SK-N-SH (cell line): ENCODE measurements at regions not wholly inside any gene's neighbourhood (a gene's known extent, or its start where the extent isn't known, plus 50 kb on each side); places are given as distances from the start of the nearest gene placed in this dataset.

Source experiments
- CTCF ChIA-PET: fragments of 300-600, 350-600 bp; formaldehyde crosslinking; extraction: SDS; loops from one replicate; lab custom pipeline; 2021; lab: Yijun Ruan, JAX
- POLR2A ChIA-PET: fragments of 350-600 bp; sonication (Branson Sonifier 250); formaldehyde crosslinking; extraction: SDS; loops from one replicate; lab custom pipeline; 2020; ENCODE audit warnings: antibody characterized with exemption, inconsistent platforms; lab: Yijun Ruan, JAX
- DNase-seq: peaks from one replicate; pipeline ENCODE4 v3.0.0; 2012
- H2AFZ ChIP-seq: fragments of 200-600 bp; sonication (generic); 2 replicates; pipeline ENCODE4 v1.8.1; 2016; ENCODE audit warnings: antibody characterized with exemption, mild to moderate bottlenecking, low read depth
- H3F3A ChIP-seq: fragments of 200-600 bp; sonication (generic); replicated peaks from 2 replicates; pipeline ENCODE3; 2016; ENCODE audit warnings: antibody characterized with exemption, mild to moderate bottlenecking; ENCODE audit not compliant: insufficient read depth
- H3K27ac ChIP-seq, 2 experiments: fragments of 200-500 bp in 1 of 2; fragments of 200-600 bp in 1 of 2; sonication (Bioruptor generic) in 1 of 2; sonication (generic), shearing (Covaris generic) in 1 of 2; 2 replicates each; pipeline versions ENCODE4 v1.5.1 to v1.6.1; 2014 to 2016; ENCODE audit warnings: low read depth in 2 of 2, inconsistent platforms in 1 of 2, low read length in 1 of 2, mild to moderate bottlenecking in 1 of 2, mixed read lengths in 1 of 2
- H3K27me3 ChIP-seq: fragments of 200-600 bp; sonication (generic), shearing (Covaris generic); 2 replicates; pipeline ENCODE4 v1.6.1; 2016; ENCODE audit warnings: mixed run types; ENCODE audit not compliant: insufficient read depth
- H3K36me3 ChIP-seq, 2 experiments: fragments of 200-500 bp in 1 of 2; fragments of 200-600 bp in 1 of 2; sonication (Bioruptor generic) in 1 of 2; sonication (generic) in 1 of 2; replicated peaks in 1 of 2; 2 replicates each; pipeline versions ENCODE3 to v1.5.1; 2014 to 2016; ENCODE audit warnings: low read length in 1 of 2, mild to moderate bottlenecking in 1 of 2; ENCODE audit not compliant: insufficient read depth in 2 of 2, control insufficient read depth in 1 of 2
- H3K4me1 ChIP-seq, 2 experiments: fragments of 200-500 bp in 1 of 2; fragments of 200-600 bp in 1 of 2; sonication (Bioruptor generic) in 1 of 2; sonication (generic), shearing (Covaris generic) in 1 of 2; 2 replicates each; pipeline versions ENCODE4 v1.5.1 to v1.6.1; 2014 to 2016; ENCODE audit warnings: low read depth in 1 of 2, low read length in 1 of 2, mixed run types in 1 of 2; ENCODE audit not compliant: insufficient read depth in 2 of 2, control insufficient read depth in 1 of 2
- H3K4me2 ChIP-seq: fragments of 200-600 bp; sonication (generic), shearing (Covaris generic); 2 replicates; pipeline ENCODE4 v1.6.1; 2017; ENCODE audit warnings: mixed run types
- H3K4me3 ChIP-seq, 2 experiments: fragments of 200-500 bp in 1 of 2; fragments of 200-600 bp in 1 of 2; sonication (Bioruptor generic) in 1 of 2; sonication (generic), shearing (Covaris generic) in 1 of 2; 2 replicates each; pipeline versions ENCODE4 v1.5.1 to v1.8.1; 2014 to 2016; ENCODE audit warnings: low read depth in 2 of 2, inconsistent platforms in 1 of 2, low read length in 1 of 2, mild to moderate bottlenecking in 1 of 2, mixed read lengths in 1 of 2, moderate library complexity in 1 of 2
- H3K79me2 ChIP-seq: fragments of 200-600 bp; sonication (generic); 2 replicates; pipeline ENCODE4 v1.8.1; 2017; ENCODE audit warnings: mild to moderate bottlenecking; ENCODE audit not compliant: insufficient read depth
- H3K9ac ChIP-seq: fragments of 200-600 bp; sonication (generic); 2 replicates; pipeline ENCODE4 v1.6.1; 2017; ENCODE audit warnings: mixed run types
- H3K9me2 ChIP-seq: fragments of 200-600 bp; sonication (generic); 2 replicates; pipeline ENCODE4 v1.6.1; 2017; ENCODE audit warnings: mixed run types
- H3K9me3 ChIP-seq: fragments of 200-600 bp; sonication (generic); 2 replicates; pipeline ENCODE4 v1.6.1; 2017; ENCODE audit warnings: mixed run types, mild to moderate bottlenecking, moderate library complexity
- H4K20me1 ChIP-seq: fragments of 200-600 bp; sonication (generic); 2 replicates; pipeline ENCODE4 v1.6.1; 2017; ENCODE audit warnings: mild to moderate bottlenecking, mixed run types; ENCODE audit not compliant: insufficient read depth
- EP300 ChIP-seq, 2 experiments: IDR thresholded peaks; 2 replicates each; pipeline versions ENCODE4 v1.4.0 to v1.6.1; 2012; ENCODE audit warnings: borderline replicate concordance in 1 of 2, low read depth in 1 of 2, low read length in 1 of 2
- EZH2phosphoT487 ChIP-seq: fragments of 200-600 bp; sonication (generic); IDR thresholded peaks from 2 replicates; pipeline ENCODE4 v1.6.1; 2017; ENCODE audit warnings: low read depth, mixed run types, mild to moderate bottlenecking, antibody characterized with exemption, moderate library complexity, borderline replicate concordance
- FOXJ3 ChIP-seq: sonication (generic); formaldehyde crosslinking; IDR thresholded peaks from 2 replicates; pipeline ENCODE4 v1.5.1; 2020; ENCODE audit warnings: mild to moderate bottlenecking, missing genetic modification reagents
- FOXM1 ChIP-seq: IDR thresholded peaks from 2 replicates; pipeline ENCODE4 v1.4.0; 2012; ENCODE audit warnings: low read depth, mild to moderate bottlenecking
- GABPA ChIP-seq: IDR thresholded peaks from 2 replicates; pipeline ENCODE4 v1.4.0; 2012; ENCODE audit warnings: low read depth, mild to moderate bottlenecking
- GATA2 ChIP-seq: sonication (generic); formaldehyde crosslinking; IDR thresholded peaks from 2 replicates; pipeline ENCODE4 v1.5.0; 2020; ENCODE audit warnings: mild to moderate bottlenecking, missing genetic modification reagents
- IRF3 ChIP-seq: fragments of 150-350 bp; IDR thresholded peaks from 2 replicates; pipeline ENCODE4 v1.6.1; 2016; ENCODE audit warnings: mild to moderate bottlenecking, low read depth, low read length
- MXI1 ChIP-seq: IDR thresholded peaks from 2 replicates; pipeline ENCODE4 v1.6.1; 2012; ENCODE audit warnings: mild to moderate bottlenecking, low read depth, low read length, improper control_type of control experiment
- PBX3 ChIP-seq: IDR thresholded peaks from 2 replicates; pipeline ENCODE4; 2012
- RAD21 ChIP-seq: IDR thresholded peaks from 2 replicates; pipeline ENCODE4 v1.6.1; 2012; ENCODE audit warnings: mild to moderate bottlenecking, low read length
- RCOR1 ChIP-seq: fragments of 150-350 bp; IDR thresholded peaks from 2 replicates; pipeline ENCODE4 v1.6.1; 2017; ENCODE audit warnings: antibody characterized with exemption, low read length
- TEAD4 ChIP-seq: IDR thresholded peaks from 2 replicates; pipeline ENCODE4 v1.4.0; 2012; ENCODE audit warnings: mild to moderate bottlenecking, borderline replicate concordance; ENCODE audit not compliant: insufficient read depth
- ZBTB33 ChIP-seq: IDR thresholded peaks from 2 replicates; pipeline ENCODE4 v1.4.0; 2012; ENCODE audit warnings: low read depth, borderline replicate concordance
- WGBS: methylation state at CpG from one replicate; pipeline ENCODE4 v1.1.6; 2017; ENCODE audit warnings: low lambda C conversion rate; 5-methylcytosine and 5-hydroxymethylcytosine counted together

- Histone ChIP-seq H3K4me1 (no peaks in the 10 kb centered on the region), H3K79me2 (no peaks in the 10 kb centered on the region), H3K4me3 (no peak overlapping the region), H3K9ac (no peak overlapping the region), H3K4me2 (no peak overlapping the region), H3K9me2 (no peaks in the 10 kb centered on the region), H2AFZ (no peak overlapping the region), H3K27ac (no peak overlapping the region)
- ChIA-PET CTCF (interaction anchor here (0.8 kb wide), 1 partner anchor 25 kb away, joined by 3 read pairs; no protein-coding TSS in a partner anchor), POLR2A (no interaction called here)
- no peak for DNase-seq
- TF ChIP-seq RCOR1 (no peak), EP300 (IDR thresholded peaks at IDR 0.05; ENCODE audit: borderline replicate concordance in 1 of 2, low read depth in 1 of 2, low read length in 1 of 2) (no peak), GABPA (no peak), MXI1 (no peak)
- TF ChIP-seq, all 33 proteins: peak for 0
- H4K20me1 ChIP-seq: no peaks in the 10 kb centered on the region
- no peaks in the 10 kb centered on the region for H3K9me3 ChIP-seq
- H3F3A ChIP-seq: no peaks in the 10 kb centered on the region
- no peaks in the 10 kb centered on the region for H3K36me3 ChIP-seq
- WGBS: 5% methylated on average over 2 of the region's 2 CpGs
- no peaks in the 10 kb centered on the region for H3K27me3 ChIP-seq
Measured at GRCh38 chr12:74641262-74641661, 103.6 kb downstream of the ATXN7L3B start.

- no peak overlapping the region for H3K9ac ChIP-seq
- no peak overlapping the region for H2AFZ ChIP-seq
- POLR2A ChIA-PET: no interaction called here
- no peak for DNase-seq
- no peaks in the 10 kb centered on the region for H3F3A ChIP-seq
- no peaks in the 10 kb centered on the region for H3K9me3 ChIP-seq
- H3K4me2 ChIP-seq: no peak overlapping the region
- H3K27ac ChIP-seq: no peak overlapping the region
- no peaks in the 10 kb centered on the region for H3K36me3 ChIP-seq
- H4K20me1 ChIP-seq: no peaks in the 10 kb centered on the region
- H3K79me2 ChIP-seq: no peaks in the 10 kb centered on the region
- no peak for TF ChIP-seq FOXM1
- TF ChIP-seq TEAD4: no peak
- TF ChIP-seq IRF3: no peak
- TF ChIP-seq EZH2phosphoT487: no peak
- TF ChIP-seq RAD21: no peak
- no peak for TF ChIP-seq FOXJ3 (CRISPR knock-in tag)
- TF ChIP-seq GATA2: no peak
- TF ChIP-seq PBX3: no peak
- TF ChIP-seq ZBTB33: no peak
- TF ChIP-seq, all 33 proteins: peak for 0
- Histone ChIP-seq H3K27me3 (no peaks in the 10 kb centered on the region), H3K4me3 (no peak overlapping the region), H3K4me1 (no peaks in the 10 kb centered on the region), H3K9me2 (no peaks in the 10 kb centered on the region)
- CTCF ChIA-PET: no interaction called here
- 22% methylated on average over 2 of the region's 2 CpGs for WGBS
Measured at GRCh38 chr12:74641694-74642093, 104.1 kb downstream of the ATXN7L3B start.
